SU-DHL-6 (cell line): ENCODE measurements at regions not wholly inside any gene's neighbourhood (a gene's known extent, or its start where the extent isn't known, plus 50 kb on each side); places are given as distances from the start of the nearest gene placed in this dataset.

Experiments used
- EZH2phosphoT487 ChIP-seq: fragments of 200-600 bp; sonication (generic), shearing (Covaris generic); conservative IDR thresholded peaks from 2 replicates; pipeline ENCODE4 v1.6.1; 2018; ENCODE audit warnings: mild to moderate bottlenecking, antibody characterized with exemption, low read length, moderate library complexity, mixed read lengths
- TF ChIP-seq, protein P1 (sequence below): fragments of 200-600 bp; sonication (generic); IDR thresholded peaks from one replicate; pipeline ENCODE4 v1.5.1; 2017; ENCODE audit warnings: antibody characterized with exemption, mild to moderate bottlenecking, low read length, moderate library complexity; ENCODE audit not compliant: insufficient read depth, poor library complexity, severe bottlenecking

DNA sequence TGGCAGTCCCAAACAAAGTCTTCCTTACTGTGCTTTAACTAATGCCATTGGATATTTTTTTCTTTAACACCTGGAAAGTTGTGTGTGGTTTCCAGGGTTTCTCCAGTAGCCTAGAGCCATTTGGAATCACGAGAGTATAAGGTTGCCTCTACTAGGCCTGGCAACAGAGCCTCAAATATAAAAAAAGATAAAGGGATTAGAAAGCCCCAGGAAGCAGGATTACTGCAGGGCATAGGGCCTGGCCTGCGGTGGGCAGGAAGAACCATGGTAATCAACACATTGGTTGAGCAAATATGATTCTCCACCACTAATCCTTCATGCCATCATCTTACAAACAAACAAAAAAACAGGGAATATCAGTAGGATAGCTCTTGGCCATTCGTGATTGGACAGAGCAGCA is 177.8 kb upstream of the GGTLC1 start:
- TF ChIP-seq, protein P1, sequence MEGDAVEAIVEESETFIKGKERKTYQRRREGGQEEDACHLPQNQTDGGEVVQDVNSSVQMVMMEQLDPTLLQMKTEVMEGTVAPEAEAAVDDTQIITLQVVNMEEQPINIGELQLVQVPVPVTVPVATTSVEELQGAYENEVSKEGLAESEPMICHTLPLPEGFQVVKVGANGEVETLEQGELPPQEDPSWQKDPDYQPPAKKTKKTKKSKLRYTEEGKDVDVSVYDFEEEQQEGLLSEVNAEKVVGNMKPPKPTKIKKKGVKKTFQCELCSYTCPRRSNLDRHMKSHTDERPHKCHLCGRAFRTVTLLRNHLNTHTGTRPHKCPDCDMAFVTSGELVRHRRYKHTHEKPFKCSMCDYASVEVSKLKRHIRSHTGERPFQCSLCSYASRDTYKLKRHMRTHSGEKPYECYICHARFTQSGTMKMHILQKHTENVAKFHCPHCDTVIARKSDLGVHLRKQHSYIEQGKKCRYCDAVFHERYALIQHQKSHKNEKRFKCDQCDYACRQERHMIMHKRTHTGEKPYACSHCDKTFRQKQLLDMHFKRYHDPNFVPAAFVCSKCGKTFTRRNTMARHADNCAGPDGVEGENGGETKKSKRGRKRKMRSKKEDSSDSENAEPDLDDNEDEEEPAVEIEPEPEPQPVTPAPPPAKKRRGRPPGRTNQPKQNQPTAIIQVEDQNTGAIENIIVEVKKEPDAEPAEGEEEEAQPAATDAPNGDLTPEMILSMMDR, result no peak
- TF ChIP-seq EZH2phosphoT487, result no peak
